HCT116 (cell line): ENCODE measurements at regions not wholly inside any gene's neighbourhood (a gene's known extent, or its start where the extent isn't known, plus 50 kb on each side); places are given as distances from the start of the nearest gene placed in this dataset.

Experiments used
- EZH2 ChIP-seq: fragments of 200-600 bp; sonication (generic); IDR thresholded peaks from 2 replicates; pipeline ENCODE4 v1.6.1; 2017; ENCODE audit warnings: antibody characterized with exemption, mixed run types
- EZH2phosphoT487 ChIP-seq: fragments of 200-600 bp; IDR thresholded peaks from 2 replicates; pipeline ENCODE4 v1.6.1; 2018; ENCODE audit warnings: antibody characterized with exemption, borderline replicate concordance
- MAX ChIP-seq: IDR thresholded peaks from 2 replicates; pipeline ENCODE4 v1.6.1; 2012
- POLR2A ChIP-seq: IDR thresholded peaks from 2 replicates; pipeline ENCODE4 v1.7.0; 2011; ENCODE audit warnings: borderline replicate concordance; ENCODE audit not compliant: insufficient read depth, insufficient read length; ENCODE audit errors: extremely low read depth
- POLR2AphosphoS5 ChIP-seq: IDR thresholded peaks from 2 replicates; pipeline ENCODE4 v1.6.1; 2011; ENCODE audit warnings: mild to moderate bottlenecking, low read depth, low read length, moderate library complexity
- SIN3A ChIP-seq: IDR thresholded peaks from 2 replicates; pipeline ENCODE4 v1.6.1; 2012; ENCODE audit warnings: low read depth
- SP1 ChIP-seq: IDR thresholded peaks from 2 replicates; pipeline ENCODE4 v1.6.1; 2012; ENCODE audit warnings: low read depth
- YY1 ChIP-seq: IDR thresholded peaks from 2 replicates; pipeline ENCODE4 v1.6.1; 2011; ENCODE audit warnings: low read length, low read depth, moderate library complexity, mild to moderate bottlenecking; ENCODE audit not compliant: insufficient replicate concordance; ENCODE audit errors: extremely low read depth
- ZNF274 ChIP-seq: fragments of 200-500 bp; sonication (Bioruptor generic); IDR thresholded peaks from 2 replicates; pipeline ENCODE4 v1.6.1; 2014; ENCODE audit warnings: mild to moderate bottlenecking, low read depth, low read length, inconsistent platforms
- TF ChIP-seq, protein P1 (sequence below), 3 experiments: fragments of 200-600 bp in 1 of 3; sonication (generic) in 1 of 3; IDR thresholded peaks in 2 of 3; conservative IDR thresholded peaks in 1 of 3; 2 replicates each; pipeline ENCODE4 v1.5.1; 2012 to 2017; ENCODE audit warnings: low read depth in 2 of 3, low read length in 2 of 3, antibody characterized with exemption in 1 of 3, borderline replicate concordance in 1 of 3, control low read depth in 1 of 3, mild to moderate bottlenecking in 1 of 3, mixed read lengths in 1 of 3, mixed run types in 1 of 3, moderate library complexity in 1 of 3; ENCODE audit not compliant: insufficient read depth in 1 of 3

DNA sequence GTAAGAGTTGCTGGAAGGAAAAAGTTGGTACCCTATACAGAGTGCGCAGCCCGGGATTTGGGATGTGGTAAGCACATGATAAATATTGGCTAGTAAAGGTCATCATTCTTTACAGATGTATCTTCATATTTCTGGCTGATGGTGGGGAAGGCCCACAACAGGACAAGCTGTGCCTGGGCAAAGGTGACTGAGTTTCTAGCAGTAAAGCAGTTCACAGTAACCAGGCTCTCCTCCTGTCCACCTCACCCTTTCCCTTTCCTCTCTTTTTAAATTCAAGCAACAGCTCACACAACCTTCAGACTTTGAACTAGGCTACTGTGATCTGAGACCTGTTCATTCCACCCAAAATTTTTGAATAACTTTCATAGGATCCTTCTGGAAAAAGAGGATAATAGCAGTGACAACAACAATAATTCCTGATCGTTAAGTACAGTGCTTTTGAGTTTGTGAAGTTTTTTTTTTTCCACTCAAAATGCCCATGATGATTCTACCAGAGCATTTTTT, 145.9 kb upstream of the TBL1XR1 start:
- no peak for TF ChIP-seq YY1
- no peak for TF ChIP-seq POLR2A
- no peak for TF ChIP-seq MAX
- no peak for TF ChIP-seq ZNF274
- TF ChIP-seq EZH2: no peak
- TF ChIP-seq POLR2AphosphoS5: no peak
- TF ChIP-seq SP1: no peak
- TF ChIP-seq, protein P1, sequence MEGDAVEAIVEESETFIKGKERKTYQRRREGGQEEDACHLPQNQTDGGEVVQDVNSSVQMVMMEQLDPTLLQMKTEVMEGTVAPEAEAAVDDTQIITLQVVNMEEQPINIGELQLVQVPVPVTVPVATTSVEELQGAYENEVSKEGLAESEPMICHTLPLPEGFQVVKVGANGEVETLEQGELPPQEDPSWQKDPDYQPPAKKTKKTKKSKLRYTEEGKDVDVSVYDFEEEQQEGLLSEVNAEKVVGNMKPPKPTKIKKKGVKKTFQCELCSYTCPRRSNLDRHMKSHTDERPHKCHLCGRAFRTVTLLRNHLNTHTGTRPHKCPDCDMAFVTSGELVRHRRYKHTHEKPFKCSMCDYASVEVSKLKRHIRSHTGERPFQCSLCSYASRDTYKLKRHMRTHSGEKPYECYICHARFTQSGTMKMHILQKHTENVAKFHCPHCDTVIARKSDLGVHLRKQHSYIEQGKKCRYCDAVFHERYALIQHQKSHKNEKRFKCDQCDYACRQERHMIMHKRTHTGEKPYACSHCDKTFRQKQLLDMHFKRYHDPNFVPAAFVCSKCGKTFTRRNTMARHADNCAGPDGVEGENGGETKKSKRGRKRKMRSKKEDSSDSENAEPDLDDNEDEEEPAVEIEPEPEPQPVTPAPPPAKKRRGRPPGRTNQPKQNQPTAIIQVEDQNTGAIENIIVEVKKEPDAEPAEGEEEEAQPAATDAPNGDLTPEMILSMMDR (IDR thresholded peaks at IDR 0.05 in 2 of 3, conservative IDR thresholded peaks at IDR 0.05 in 1 of 3; ENCODE audit: borderline replicate concordance in 1 of 3, insufficient read depth in 1 of 3, low read depth in 2 of 3, low read length in 2 of 3): no peak
- TF ChIP-seq EZH2phosphoT487: no peak
- no peak for TF ChIP-seq SIN3A
